ENCODE measurements at regions not wholly inside any gene's neighbourhood (a gene's known extent, or its start where the extent isn't known, plus 50 kb on each side); places are given as distances from the start of the nearest gene placed in this dataset.

GRCh38 chr4:15376145-15376544, 51.7 kb upstream of the C1QTNF7 start:
- no peak for DNase-seq (ENCODE audit: low read depth)

GRCh38 chr4:15376594-15376993, 51.2 kb upstream of the C1QTNF7 start:
- DNase-seq (ENCODE audit: low read depth): no peak
